PC-9 (cell line): ENCODE measurements at regions not wholly inside any gene's neighbourhood (a gene's known extent, or its start where the extent isn't known, plus 50 kb on each side); places are given as distances from the start of the nearest gene placed in this dataset.

Experiments
- BruUV-seq: library from RNA; stranded (reverse); fragments of 400-500 nt; replicated peaks from 2 replicates; lab custom pipeline; 2021; lab: Mats Ljungman, UMichigan
- CTCF ChIA-PET: fragments of 300-600 bp; sonication (Branson Sonifier 250); formaldehyde crosslinking; loops from one replicate; lab custom pipeline; 2022; ENCODE audit warnings: antibody characterized with exemption; lab: Charles Lee
- POLR2A ChIA-PET: fragments of 300-600 bp; sonication (Branson Sonifier 250); formaldehyde crosslinking; loops from one replicate; lab custom pipeline; 2022; ENCODE audit warnings: antibody characterized with exemption; ENCODE audit not compliant: unreplicated experiment; lab: Charles Lee
- DNase-seq, 2 experiments: peaks; one replicate each; pipeline versions ENCODE4 v3.0.0 to v3.0.0-alpha.2; 2015 to 2022; ENCODE audit warnings: mixed read lengths in 1 of 2
- H2AFZ ChIP-seq: fragments of 200-600 bp; sonication (generic); 2 replicates; pipeline ENCODE4 v1.8.1; 2017; ENCODE audit warnings: antibody characterized with exemption
- H3F3A ChIP-seq: fragments of 200-600 bp; sonication (generic); 2 replicates; pipeline ENCODE4 v1.8.1; 2017; ENCODE audit warnings: antibody characterized with exemption, mild to moderate bottlenecking, low read depth; ENCODE audit not compliant: insufficient read depth
- H3K27ac ChIP-seq: fragments of 200-600 bp; sonication (generic); 2 replicates; pipeline ENCODE4 v1.6.1; 2016; ENCODE audit warnings: mixed run types
- H3K27me3 ChIP-seq: fragments of 200-600 bp; sonication (generic); 2 replicates; pipeline ENCODE4 v1.6.1; 2016; ENCODE audit warnings: low read depth, mixed run types; ENCODE audit not compliant: insufficient read depth
- H3K36me3 ChIP-seq: fragments of 200-600 bp; sonication (generic); 2 replicates; pipeline ENCODE4 v1.6.1; 2016; ENCODE audit warnings: low read depth, mixed run types
- H3K4me1 ChIP-seq: fragments of 200-600 bp; sonication (generic); replicated peaks from 2 replicates; pipeline ENCODE4 v1.6.1; 2016; ENCODE audit warnings: mixed run types; ENCODE audit not compliant: insufficient read depth
- H3K4me2 ChIP-seq: fragments of 200-600 bp; sonication (generic); 2 replicates; pipeline ENCODE4 v1.6.1; 2017; ENCODE audit warnings: mixed run types
- H3K4me3 ChIP-seq: fragments of 200-600 bp; sonication (generic); 2 replicates; pipeline ENCODE4 v1.6.1; 2016; ENCODE audit warnings: mixed run types
- H3K79me2 ChIP-seq: fragments of 200-600 bp; sonication (generic); 2 replicates; pipeline ENCODE4 v1.6.1; 2017; ENCODE audit warnings: low read depth, mixed run types
- H3K9me2 ChIP-seq: fragments of 200-600 bp; sonication (generic); 2 replicates; pipeline ENCODE4 v1.8.1; 2017; ENCODE audit warnings: mild to moderate bottlenecking; ENCODE audit not compliant: insufficient read depth
- H3K9me3 ChIP-seq: fragments of 200-600 bp; sonication (generic); 2 replicates; pipeline ENCODE4 v1.8.1; 2016; ENCODE audit warnings: low read depth; ENCODE audit not compliant: insufficient read depth
- H4K20me1 ChIP-seq: fragments of 200-600 bp; sonication (generic); 2 replicates; pipeline ENCODE4 v1.8.1; 2017; ENCODE audit not compliant: insufficient read depth
- EZH2 ChIP-seq: fragments of 200-600 bp; sonication (generic); IDR thresholded peaks from 2 replicates; pipeline ENCODE4 v1.8.0; 2017; ENCODE audit warnings: antibody characterized with exemption, low read depth
- intact Hi-C: fragments of 100-400 bp; cut with micrococcal nuclease; formaldehyde crosslinking; loops from one replicate; pipeline ENCODE4 v1.10.0; 2022; ENCODE audit not compliant: unreplicated experiment
- TF ChIP-seq, protein P1 (sequence below): fragments of 200-600 bp; sonication (generic); conservative IDR thresholded peaks from 2 replicates; pipeline ENCODE4 v1.6.1; 2017; ENCODE audit warnings: mixed run types, antibody characterized with exemption, mild to moderate bottlenecking, moderate library complexity

DNA sequence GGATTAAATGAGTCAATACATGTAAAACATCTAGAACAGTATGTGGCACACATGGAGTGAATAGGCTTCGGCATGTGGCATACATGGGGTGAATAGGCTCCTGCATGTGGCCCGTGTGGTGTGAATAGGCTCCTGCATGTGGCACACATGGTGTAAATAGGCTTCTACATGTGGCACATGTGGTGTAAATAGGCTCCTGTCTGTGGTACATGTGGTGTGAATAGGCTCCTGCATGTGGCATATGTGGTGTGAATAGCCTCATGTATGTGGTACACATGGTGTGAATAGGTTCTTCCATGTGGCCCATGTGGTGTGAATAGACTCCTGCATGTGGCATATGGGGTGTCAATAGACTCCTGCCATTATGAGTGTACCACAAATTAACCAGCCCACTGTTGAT lies 219.1 kb upstream of the KIRREL3 start:
- intact Hi-C loops: no loop called here
- POLR2A ChIA-PET: no interaction called here
- Histone ChIP-seq H3K4me3 (no peak overlapping the region), H3K4me2 (no peak overlapping the region), H3K27me3 (peaks cover 10% of the 10 kb centered on the region; the same call in 1 of the 2 replicates), H2AFZ (no peak overlapping the region), H3K9me3 (no peaks in the 10 kb centered on the region), H3K36me3 (no peaks in the 10 kb centered on the region), H3K79me2 (no peaks in the 10 kb centered on the region), H3K4me1 (no peaks in the 10 kb centered on the region), H3F3A (no peaks in the 10 kb centered on the region), H3K9me2 (no peaks in the 10 kb centered on the region), H3K27ac (no peak overlapping the region), H4K20me1 (no peaks in the 10 kb centered on the region)
- CTCF ChIA-PET: no interaction called here
- BruUV-seq: no TSS peak
- no peak for TF ChIP-seq EZH2
- TF ChIP-seq, protein P1, sequence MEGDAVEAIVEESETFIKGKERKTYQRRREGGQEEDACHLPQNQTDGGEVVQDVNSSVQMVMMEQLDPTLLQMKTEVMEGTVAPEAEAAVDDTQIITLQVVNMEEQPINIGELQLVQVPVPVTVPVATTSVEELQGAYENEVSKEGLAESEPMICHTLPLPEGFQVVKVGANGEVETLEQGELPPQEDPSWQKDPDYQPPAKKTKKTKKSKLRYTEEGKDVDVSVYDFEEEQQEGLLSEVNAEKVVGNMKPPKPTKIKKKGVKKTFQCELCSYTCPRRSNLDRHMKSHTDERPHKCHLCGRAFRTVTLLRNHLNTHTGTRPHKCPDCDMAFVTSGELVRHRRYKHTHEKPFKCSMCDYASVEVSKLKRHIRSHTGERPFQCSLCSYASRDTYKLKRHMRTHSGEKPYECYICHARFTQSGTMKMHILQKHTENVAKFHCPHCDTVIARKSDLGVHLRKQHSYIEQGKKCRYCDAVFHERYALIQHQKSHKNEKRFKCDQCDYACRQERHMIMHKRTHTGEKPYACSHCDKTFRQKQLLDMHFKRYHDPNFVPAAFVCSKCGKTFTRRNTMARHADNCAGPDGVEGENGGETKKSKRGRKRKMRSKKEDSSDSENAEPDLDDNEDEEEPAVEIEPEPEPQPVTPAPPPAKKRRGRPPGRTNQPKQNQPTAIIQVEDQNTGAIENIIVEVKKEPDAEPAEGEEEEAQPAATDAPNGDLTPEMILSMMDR: no peak
- DNase-seq: no peak

GRCh38 chr11:127218275-127218608 lies 217.7 kb upstream of the KIRREL3 start:
- Histone ChIP-seq H3K27me3 (peaks cover 11% of the 10 kb centered on the region; the same call in 1 of the 2 replicates), H3K4me2 (no peak overlapping the region), H2AFZ (no peak overlapping the region), H3K27ac (no peak overlapping the region), H3K4me1 (no peaks in the 10 kb centered on the region), H3K36me3 (no peaks in the 10 kb centered on the region), H4K20me1 (no peaks in the 10 kb centered on the region; the same call in 1 of the 2 replicates), H3K9me3 (no peaks in the 10 kb centered on the region), H3K9me2 (no peaks in the 10 kb centered on the region), H3F3A (no peaks in the 10 kb centered on the region), H3K79me2 (no peaks in the 10 kb centered on the region), H3K4me3 (no peak overlapping the region)
- POLR2A ChIA-PET: no interaction called here
- intact Hi-C loops: no loop called here
- no peak for DNase-seq
- TF ChIP-seq, protein P1: no peak
- TF ChIP-seq EZH2: no peak
- CTCF ChIA-PET: no interaction called here
- BruUV-seq: no TSS peak

- Histone ChIP-seq H3K4me3 (no peak overlapping the region), H2AFZ (no peak overlapping the region), H4K20me1 (no peaks in the 10 kb centered on the region; the same call in 1 of the 2 replicates), H3F3A (no peaks in the 10 kb centered on the region), H3K4me1 (no peaks in the 10 kb centered on the region), H3K4me2 (no peak overlapping the region), H3K36me3 (no peaks in the 10 kb centered on the region), H3K27ac (no peak overlapping the region), H3K27me3 (peaks cover 11% of the 10 kb centered on the region; the same call in 1 of the 2 replicates), H3K9me3 (no peaks in the 10 kb centered on the region), H3K9me2 (no peaks in the 10 kb centered on the region), H3K79me2 (no peaks in the 10 kb centered on the region)
- POLR2A ChIA-PET: no interaction called here
- CTCF ChIA-PET: no interaction called here
- no TSS peak for BruUV-seq
- TF ChIP-seq, protein P1: no peak
- TF ChIP-seq EZH2: no peak
- intact Hi-C loops: no loop called here
- no peak for DNase-seq
These were observed 217.1 kb upstream of the KIRREL3 start for GRCh38 chr11:127217452-127218274.
